HFFc6 (cell line): ENCODE measurements at regions not wholly inside any gene's neighbourhood (a gene's known extent, or its start where the extent isn't known, plus 50 kb on each side); places are given as distances from the start of the nearest gene placed in this dataset.

Experiments
- DNase-seq: peaks from one replicate; pipeline ENCODE4 v3.0.0-alpha.2; 2018
- H3K27ac Mint-ChIP-seq: 2 replicates; pipeline ENCODE4 v1.8.0; 2020; ENCODE audit warnings: mild to moderate bottlenecking, mixed read lengths
- H3K27me3 Mint-ChIP-seq: 2 replicates; pipeline ENCODE4 v1.8.0; 2021; ENCODE audit warnings: mild to moderate bottlenecking, moderate library complexity, mixed read lengths; ENCODE audit not compliant: insufficient read depth
- H3K36me3 Mint-ChIP-seq: 2 replicates; pipeline ENCODE4 v1.8.0; 2021; ENCODE audit warnings: low read depth, mixed read lengths
- H3K4me1 Mint-ChIP-seq: 2 replicates; pipeline ENCODE4 v1.8.0; 2020; ENCODE audit warnings: low read depth, mixed read lengths
- H3K4me3 Mint-ChIP-seq: 2 replicates; pipeline ENCODE4 v1.8.0; 2020; ENCODE audit warnings: mild to moderate bottlenecking, moderate library complexity, mixed read lengths
- H3K9me3 Mint-ChIP-seq: 2 replicates; pipeline ENCODE4 v1.8.0; 2020; ENCODE audit warnings: mild to moderate bottlenecking, mixed read lengths
- TF ChIP-seq, protein P1 (sequence below): fragments of 200-600 bp; sonication (generic); IDR thresholded peaks from 2 replicates; pipeline ENCODE4 v1.5.0; 2021; ENCODE audit warnings: antibody characterized with exemption, mild to moderate bottlenecking

DNA sequence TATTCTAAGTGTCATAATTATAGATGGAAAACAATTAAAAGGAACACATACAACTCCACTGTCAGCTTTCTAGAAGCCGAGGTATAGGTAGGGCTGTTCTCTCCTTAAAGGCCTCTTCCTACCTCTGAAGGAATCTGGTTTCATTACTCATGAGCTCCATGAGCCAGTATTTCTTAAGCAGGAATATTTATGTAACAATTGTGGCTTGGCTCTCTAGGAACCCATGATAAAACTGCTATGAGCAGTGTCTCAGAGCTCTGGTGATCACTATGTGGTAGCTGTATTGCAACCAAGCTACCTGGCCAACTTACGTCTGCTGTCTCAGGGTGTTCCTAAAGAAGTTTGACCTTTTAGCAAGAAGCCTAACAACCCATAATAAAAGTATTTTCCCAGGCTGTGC is 157.7 kb downstream of the CEP120 start:
- Mint-ChIP-seq H3K27me3 (peaks cover 5% of the 10 kb centered on the region; the same call in 1 of the 2 replicates), H3K4me3 (no peak overlapping the region), H3K4me1 (no peaks in the 10 kb centered on the region), H3K9me3 (no peaks in the 10 kb centered on the region), H3K27ac (no peak overlapping the region), H3K36me3 (no peaks in the 10 kb centered on the region)
- TF ChIP-seq, protein P1, sequence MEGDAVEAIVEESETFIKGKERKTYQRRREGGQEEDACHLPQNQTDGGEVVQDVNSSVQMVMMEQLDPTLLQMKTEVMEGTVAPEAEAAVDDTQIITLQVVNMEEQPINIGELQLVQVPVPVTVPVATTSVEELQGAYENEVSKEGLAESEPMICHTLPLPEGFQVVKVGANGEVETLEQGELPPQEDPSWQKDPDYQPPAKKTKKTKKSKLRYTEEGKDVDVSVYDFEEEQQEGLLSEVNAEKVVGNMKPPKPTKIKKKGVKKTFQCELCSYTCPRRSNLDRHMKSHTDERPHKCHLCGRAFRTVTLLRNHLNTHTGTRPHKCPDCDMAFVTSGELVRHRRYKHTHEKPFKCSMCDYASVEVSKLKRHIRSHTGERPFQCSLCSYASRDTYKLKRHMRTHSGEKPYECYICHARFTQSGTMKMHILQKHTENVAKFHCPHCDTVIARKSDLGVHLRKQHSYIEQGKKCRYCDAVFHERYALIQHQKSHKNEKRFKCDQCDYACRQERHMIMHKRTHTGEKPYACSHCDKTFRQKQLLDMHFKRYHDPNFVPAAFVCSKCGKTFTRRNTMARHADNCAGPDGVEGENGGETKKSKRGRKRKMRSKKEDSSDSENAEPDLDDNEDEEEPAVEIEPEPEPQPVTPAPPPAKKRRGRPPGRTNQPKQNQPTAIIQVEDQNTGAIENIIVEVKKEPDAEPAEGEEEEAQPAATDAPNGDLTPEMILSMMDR = no peak
- DNase-seq = no peak

DNA sequence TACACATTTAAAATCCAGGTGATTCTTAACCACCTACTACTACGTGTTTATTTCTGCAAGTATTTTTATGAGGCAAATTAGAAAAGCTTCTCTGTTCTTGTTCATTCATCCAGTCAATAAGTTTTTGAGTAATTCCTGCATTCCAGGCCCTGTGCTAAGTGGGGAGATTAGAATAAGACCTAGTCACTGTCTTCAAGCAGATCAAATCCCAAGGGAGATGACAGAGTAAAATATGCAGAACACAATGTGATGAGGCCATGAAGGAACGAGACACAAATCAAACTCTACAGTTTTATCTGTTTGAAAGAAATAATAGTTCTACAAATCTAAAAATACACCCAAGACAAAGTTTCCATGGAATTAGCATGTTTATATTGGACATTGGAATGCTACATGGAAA is 158.8 kb downstream of the CEP120 start:
- H3K4me3 Mint-ChIP-seq = no peak overlapping the region
- TF ChIP-seq, protein P1 = no peak
- no peaks in the 10 kb centered on the region for H3K4me1 Mint-ChIP-seq
- no peak for DNase-seq
- no peaks in the 10 kb centered on the region for H3K36me3 Mint-ChIP-seq
- no peaks in the 10 kb centered on the region for H3K27me3 Mint-ChIP-seq
- H3K27ac Mint-ChIP-seq = no peak overlapping the region
- H3K9me3 Mint-ChIP-seq = no peaks in the 10 kb centered on the region

DNA sequence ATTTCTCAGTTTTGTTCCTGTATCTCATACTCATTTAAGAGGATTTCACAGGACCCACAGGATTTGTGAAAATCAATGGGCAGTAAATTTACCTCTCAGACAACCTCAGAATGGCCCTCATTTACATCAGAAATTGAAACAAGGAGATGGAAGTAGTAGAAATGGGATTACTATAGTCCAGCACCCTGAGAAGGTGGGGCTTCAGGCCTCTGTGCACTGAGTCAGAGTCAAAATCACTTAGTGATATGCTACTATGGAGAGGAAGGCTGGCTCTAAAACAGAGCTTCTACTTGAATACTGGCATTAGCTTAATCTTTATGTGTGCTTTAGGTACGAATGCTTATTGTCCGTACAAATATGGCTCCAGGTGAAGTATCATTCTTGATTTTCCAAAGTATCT is 159.3 kb downstream of the CEP120 start:
- Mint-ChIP-seq H3K27ac (no peak overlapping the region), H3K4me3 (no peak overlapping the region)
- no peak for DNase-seq

DNA sequence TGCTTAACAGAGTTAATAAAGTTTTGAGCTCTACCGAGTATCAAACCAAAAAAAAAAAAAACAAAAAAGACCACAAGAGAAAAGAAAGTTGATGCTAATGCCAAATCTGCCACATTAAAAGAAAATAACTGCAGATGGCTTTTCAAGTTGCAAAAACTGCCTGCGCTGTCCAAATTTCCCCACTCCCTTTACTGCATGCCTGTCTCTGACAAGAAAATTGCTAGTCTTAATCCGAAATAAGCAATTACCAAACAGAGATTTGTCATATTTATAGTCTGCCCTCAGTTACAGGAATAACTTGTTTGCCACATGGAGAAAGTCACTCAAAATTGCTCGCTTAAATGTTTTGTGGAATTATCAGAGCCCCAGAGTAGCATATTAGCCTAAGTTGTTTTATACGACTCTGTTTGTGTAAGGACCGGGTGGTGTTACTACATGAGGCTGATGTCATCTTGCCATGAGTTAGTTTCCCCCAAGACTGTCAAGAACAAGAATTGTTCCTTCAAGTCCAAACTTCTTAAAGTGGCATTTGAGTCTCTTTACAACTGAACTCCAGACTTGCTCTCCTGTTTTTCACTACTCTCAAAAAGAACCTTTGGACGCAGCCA is 160.9 kb downstream of the CEP120 start:
- Mint-ChIP-seq H3K36me3 (no peaks in the 10 kb centered on the region), H3K4me1 (no peaks in the 10 kb centered on the region), H3K9me3 (no peaks in the 10 kb centered on the region), H3K27me3 (no peaks in the 10 kb centered on the region), H3K4me3 (no peak overlapping the region), H3K27ac (no peak overlapping the region)
- TF ChIP-seq, protein P1 = no peak
- DNase-seq = no peak

More for the DNA sequence above, 159.3 kb downstream of the CEP120 start:
- H3K9me3 Mint-ChIP-seq = no peaks in the 10 kb centered on the region
- no peaks in the 10 kb centered on the region for H3K27me3 Mint-ChIP-seq
- TF ChIP-seq, protein P1 = no peak
- no peaks in the 10 kb centered on the region for H3K36me3 Mint-ChIP-seq
- no peaks in the 10 kb centered on the region for H3K4me1 Mint-ChIP-seq

DNA sequence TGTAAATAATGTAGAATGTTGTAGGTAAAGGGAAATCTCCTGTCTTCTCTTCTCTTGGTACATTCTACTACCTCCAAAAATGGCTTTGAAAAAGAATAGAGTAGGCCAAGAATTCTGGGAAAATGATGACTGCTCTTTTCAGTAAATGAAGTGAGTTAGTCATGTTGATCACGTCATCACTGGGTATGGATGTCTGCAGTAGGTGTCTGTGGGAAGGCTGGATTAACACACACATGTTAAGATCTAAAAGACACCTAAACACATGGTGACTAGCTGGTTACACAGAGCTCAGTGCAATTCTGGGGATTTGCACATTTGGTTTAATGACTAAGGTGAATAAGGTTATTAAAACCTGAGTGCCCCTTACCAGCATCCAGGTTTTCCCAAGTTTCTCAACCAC is 161.5 kb downstream of the CEP120 start:
- Mint-ChIP-seq H3K27me3 (peaks cover 2% of the 10 kb centered on the region; the same call in 1 of the 2 replicates), H3K4me1 (no peaks in the 10 kb centered on the region), H3K4me3 (no peak overlapping the region), H3K27ac (no peak overlapping the region), H3K36me3 (no peaks in the 10 kb centered on the region), H3K9me3 (no peaks in the 10 kb centered on the region; the same call in 1 of the 2 replicates)
- TF ChIP-seq, protein P1 = no peak
- DNase-seq = no peak
